GM23248 (cell line): ENCODE measurements at regions not wholly inside any gene's neighbourhood (a gene's known extent, or its start where the extent isn't known, plus 50 kb on each side); places are given as distances from the start of the nearest gene placed in this dataset.

ENCODE experiments used
- EZH2 ChIP-seq: fragments of 200-600 bp; sonication (generic); IDR thresholded peaks from 2 replicates; pipeline ENCODE4 v1.6.1; 2018; ENCODE audit warnings: antibody characterized with exemption, mild to moderate bottlenecking; ENCODE audit not compliant: insufficient read depth, poor library complexity, severe bottlenecking
- EZH2phosphoT487 ChIP-seq: fragments of 200-600 bp; sonication (generic); IDR thresholded peaks from 2 replicates; pipeline ENCODE4 v1.6.1; 2018; ENCODE audit warnings: antibody characterized with exemption, moderate library complexity, mild to moderate bottlenecking, low read depth; ENCODE audit not compliant: insufficient read depth

DNA sequence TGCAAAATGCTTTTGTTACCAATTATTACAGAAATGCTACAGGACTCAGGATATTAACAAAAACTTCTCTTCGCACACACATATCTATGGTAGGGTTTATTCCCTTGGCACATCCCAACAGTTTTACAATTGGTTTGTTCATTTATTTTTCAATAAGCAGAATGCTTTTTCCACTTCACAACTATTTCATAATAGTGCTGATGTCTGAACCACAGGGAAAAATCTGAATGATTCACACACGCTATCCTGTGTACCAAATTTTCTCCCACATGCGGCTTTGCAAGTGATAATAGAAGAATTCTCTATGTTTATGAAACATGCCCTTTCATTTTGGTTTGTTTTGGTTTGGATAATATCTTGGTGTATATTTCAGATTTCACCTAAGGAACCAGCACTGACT, 725.7 kb upstream of the TENM3 start:
- TF ChIP-seq EZH2phosphoT487: no peak
- no peak for TF ChIP-seq EZH2
